Osteocyte (in vitro differentiated cells): ENCODE measurements at regions not wholly inside any gene's neighbourhood (a gene's known extent, or its start where the extent isn't known, plus 50 kb on each side); places are given as distances from the start of the nearest gene placed in this dataset.
"Not testable (repeated sequence)": the region's sequence is repeated elsewhere in the genome, so short reads cannot be mapped to it uniquely, and the experiment has no call there.

Source experiments
- DNase-seq: peaks from one replicate; pipeline ENCODE4 v3.0.0; 2021; ENCODE audit warnings: mixed read lengths; ENCODE audit not compliant: unreplicated experiment; ENCODE audit errors: extremely low spot score
- H3K27ac Mint-ChIP-seq: one replicate; pipeline ENCODE4 v1.8.0; 2021; ENCODE audit warnings: mild to moderate bottlenecking, mixed read lengths; ENCODE audit not compliant: unreplicated experiment
- H3K27me3 Mint-ChIP-seq: one replicate; pipeline ENCODE4 v1.8.0; 2021; ENCODE audit warnings: mixed read lengths; ENCODE audit not compliant: unreplicated experiment
- H3K36me3 Mint-ChIP-seq: one replicate; pipeline ENCODE4 v1.8.0; 2021; ENCODE audit warnings: mixed read lengths; ENCODE audit not compliant: unreplicated experiment
- H3K4me1 Mint-ChIP-seq: one replicate; pipeline ENCODE4 v1.8.0; 2021; ENCODE audit warnings: mixed read lengths; ENCODE audit not compliant: unreplicated experiment
- H3K4me3 Mint-ChIP-seq: one replicate; pipeline ENCODE4 v1.8.0; 2021; ENCODE audit warnings: mild to moderate bottlenecking, moderate library complexity, mixed read lengths; ENCODE audit not compliant: unreplicated experiment
- H3K9me3 Mint-ChIP-seq: one replicate; pipeline ENCODE4 v1.8.0; 2021; ENCODE audit warnings: mixed read lengths; ENCODE audit not compliant: unreplicated experiment
- CTCF ChIP-seq: fragments of 200-600 bp; sonication (generic); IDR thresholded peaks from 2 replicates; pipeline ENCODE4 v1.5.0; 2021; ENCODE audit warnings: antibody characterized with exemption, mild to moderate bottlenecking, moderate library complexity

DNA sequence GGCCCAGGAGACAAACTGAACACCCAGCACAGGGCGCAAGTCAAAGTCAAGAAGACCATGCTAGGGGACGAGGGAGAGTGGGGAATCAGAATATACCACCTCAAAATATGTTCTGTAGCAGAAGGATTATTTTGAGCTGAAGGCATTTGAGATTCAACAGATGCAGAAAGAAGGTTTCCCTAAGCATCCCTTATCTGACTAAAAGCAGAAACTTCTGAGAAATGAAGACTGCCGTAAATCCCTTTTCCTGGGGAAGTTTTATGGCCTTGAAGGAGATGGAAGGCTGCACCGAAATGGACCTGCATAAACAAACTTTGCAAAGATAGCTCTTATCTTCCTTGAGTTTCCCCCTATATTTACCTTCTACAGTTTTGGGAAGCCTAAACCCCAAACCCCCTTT is 72.8 kb downstream of the PTTG1 start:
- Mint-ChIP-seq H3K9me3 (no peaks in the 10 kb centered on the region), H3K4me1 (no peaks in the 10 kb centered on the region), H3K27ac (no peak overlapping the region), H3K27me3 (peaks cover 20% of the 10 kb centered on the region), H3K36me3 (no peaks in the 10 kb centered on the region), H3K4me3 (no peak overlapping the region)
- TF ChIP-seq CTCF: no peak
- no peak for DNase-seq

- H3K27me3 Mint-ChIP-seq: peaks cover 22% of the 10 kb centered on the region
- H3K36me3 Mint-ChIP-seq: no peaks in the 10 kb centered on the region
- H3K4me1 Mint-ChIP-seq: no peaks in the 10 kb centered on the region
- no peak for TF ChIP-seq CTCF
- H3K4me3 Mint-ChIP-seq: no peak overlapping the region
- H3K9me3 Mint-ChIP-seq: no peaks in the 10 kb centered on the region
- H3K27ac Mint-ChIP-seq: no peak overlapping the region
- DNase-seq: no peak
Observed at GRCh38 chr5:160496334-160496733, 74.7 kb downstream of the PTTG1 start.

- Mint-ChIP-seq H3K36me3 (no peaks in the 10 kb centered on the region), H3K9me3 (no peaks in the 10 kb centered on the region), H3K27ac (no peak overlapping the region), H3K27me3 (peaks cover 22% of the 10 kb centered on the region), H3K4me1 (no peaks in the 10 kb centered on the region), H3K4me3 (no peak overlapping the region)
- no peak for TF ChIP-seq CTCF
- DNase-seq: no peak
Observed at GRCh38 chr5:160496784-160497183, 75.1 kb downstream of the PTTG1 start.

GRCh38 chr5:160497878-160498277 is 76.2 kb downstream of the PTTG1 start:
- H3K36me3 Mint-ChIP-seq: no peaks in the 10 kb centered on the region
- no peak for TF ChIP-seq CTCF
- H3K4me1 Mint-ChIP-seq: no peaks in the 10 kb centered on the region
- H3K27me3 Mint-ChIP-seq: peaks cover 25% of the 10 kb centered on the region
- H3K9me3 Mint-ChIP-seq: no peaks in the 10 kb centered on the region
- H3K27ac Mint-ChIP-seq: no peak overlapping the region
- DNase-seq: no peak
- no peak overlapping the region for H3K4me3 Mint-ChIP-seq

DNA sequence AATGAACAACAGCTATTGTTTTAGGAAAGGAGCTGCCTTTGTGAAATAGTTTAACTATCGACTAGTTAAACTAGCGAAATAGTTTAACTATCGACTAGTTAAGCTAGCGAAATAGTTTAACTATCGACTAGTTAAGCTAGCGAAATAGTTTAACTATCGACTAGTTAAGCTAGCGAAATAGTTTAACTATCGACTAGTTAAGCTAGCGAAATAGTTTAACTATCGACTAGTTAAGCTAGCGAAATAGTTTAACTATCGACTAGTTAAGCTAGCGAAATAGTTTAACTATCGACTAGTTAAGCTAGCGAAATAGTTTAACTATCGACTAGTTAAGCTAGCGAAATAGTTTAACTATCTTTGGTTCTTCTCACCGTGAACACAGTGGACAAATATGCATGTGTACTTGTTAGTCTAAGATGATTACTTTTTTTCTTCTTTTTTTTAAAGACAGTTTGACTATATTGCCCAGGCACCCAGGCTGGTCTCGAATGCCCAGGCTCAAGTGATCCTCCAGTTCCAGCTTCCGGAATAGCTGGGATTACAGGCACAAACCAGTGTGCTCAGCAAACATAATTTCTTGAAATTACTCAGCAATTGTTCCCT is 76.9 kb downstream of the PTTG1 start:
- H3K36me3 Mint-ChIP-seq, H3K9me3 Mint-ChIP-seq: not testable (repeated sequence)

More for the DNA sequence above, 76.9 kb downstream of the PTTG1 start:
- peaks cover 25% of the 10 kb centered on the region for H3K27me3 Mint-ChIP-seq
- not testable (repeated sequence) for H3K27ac Mint-ChIP-seq, DNase-seq, H3K4me1 Mint-ChIP-seq, H3K4me3 Mint-ChIP-seq
